ENCODE measurements at regions not wholly inside any gene's neighbourhood (a gene's known extent, or its start where the extent isn't known, plus 50 kb on each side); places are given as distances from the start of the nearest gene placed in this dataset.
"Not testable (repeated sequence)": the region's sequence is repeated elsewhere in the genome, so short reads cannot be mapped to it uniquely, and the experiment has no call there.

DNA sequence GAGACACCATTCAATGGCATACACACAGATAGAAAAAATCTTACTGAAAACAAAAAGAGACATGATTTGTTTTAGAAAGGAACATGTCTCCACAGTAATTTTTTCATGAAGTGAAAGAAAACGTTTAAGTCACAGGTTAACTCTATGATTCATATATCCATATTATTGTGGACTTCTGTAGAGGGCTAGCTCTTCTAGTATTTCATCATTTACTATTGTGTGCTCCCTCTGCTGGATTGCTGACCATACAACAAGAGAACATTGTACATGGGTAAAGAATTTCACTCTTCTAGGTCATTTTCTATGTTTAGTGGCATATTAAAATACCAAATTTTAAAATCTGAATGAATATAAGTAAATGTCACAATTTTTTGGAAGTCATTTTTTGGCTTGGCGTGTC is 91.8 kb upstream of the POU3F4 start:
- peak in 1 of 3 experiments; percentile 35 for DNase-seq

DNA sequence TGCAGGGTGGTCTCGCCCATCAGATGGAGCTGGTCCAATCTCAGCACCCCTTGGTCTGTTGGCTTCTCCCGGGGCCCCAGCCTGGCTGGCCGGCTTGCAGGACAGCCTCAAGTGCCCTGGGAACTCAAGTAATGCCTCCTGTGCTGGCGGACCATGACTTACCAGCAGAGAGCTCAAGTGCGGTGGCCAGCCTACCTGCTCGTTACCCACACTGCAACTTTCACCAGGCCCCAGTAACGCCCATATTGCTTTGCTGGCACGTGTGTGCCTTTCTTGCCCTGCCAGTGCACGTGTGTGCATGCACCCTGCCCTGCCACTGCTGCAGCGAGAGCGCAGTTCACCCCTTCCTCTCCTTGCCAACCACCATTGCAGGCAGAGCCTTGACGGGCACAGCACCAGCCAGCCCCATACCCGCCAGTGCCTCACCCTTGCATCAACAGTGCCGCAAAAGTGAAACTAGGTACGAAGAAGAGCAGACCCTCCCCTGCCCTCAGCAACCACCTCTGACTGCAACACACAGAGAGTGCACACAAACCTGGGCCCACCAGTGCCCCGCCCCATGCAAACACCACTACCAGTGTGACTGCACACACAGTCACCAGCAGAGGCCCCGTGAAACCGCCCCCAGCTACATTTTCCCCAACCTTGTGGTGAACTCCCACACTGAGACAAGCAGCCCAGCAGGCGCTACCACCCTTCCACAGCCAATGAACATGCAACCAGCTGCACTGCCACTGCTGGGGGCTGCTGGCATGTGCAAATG is 88.9 kb upstream of the POU3F4 start:
- no peak for DNase-seq

DNA sequence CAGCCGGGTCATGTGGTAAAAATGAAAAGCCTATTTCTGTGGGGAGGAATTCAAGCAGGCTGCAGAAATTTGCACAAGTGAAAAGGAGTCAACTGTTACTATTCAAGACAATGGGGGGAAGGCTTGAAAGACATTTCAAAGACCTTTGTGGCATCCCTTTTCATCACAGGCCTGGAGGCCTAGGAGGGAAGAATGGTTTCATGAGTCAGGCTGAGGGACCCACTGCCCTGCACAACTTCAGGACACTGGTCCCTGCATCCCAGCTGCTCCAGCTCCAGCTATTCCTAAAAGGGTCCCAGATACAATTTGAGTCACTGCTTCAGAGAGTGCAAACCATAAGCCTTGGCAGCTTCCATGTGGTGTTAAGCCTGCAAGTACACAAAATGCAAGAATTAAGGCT is 85.3 kb upstream of the POU3F4 start:
- DNase-seq: no peak

GRCh38 chrX:83442552-83442951 is 65.5 kb upstream of the POU3F4 start:
- not testable (repeated sequence) for DNase-seq

GRCh38 chrX:83446355-83446754 is 61.7 kb upstream of the POU3F4 start:
- no peak for DNase-seq
